ENCODE measurements at regions not wholly inside any gene's neighbourhood (a gene's known extent, or its start where the extent isn't known, plus 50 kb on each side); places are given as distances from the start of the nearest gene placed in this dataset.

DNA sequence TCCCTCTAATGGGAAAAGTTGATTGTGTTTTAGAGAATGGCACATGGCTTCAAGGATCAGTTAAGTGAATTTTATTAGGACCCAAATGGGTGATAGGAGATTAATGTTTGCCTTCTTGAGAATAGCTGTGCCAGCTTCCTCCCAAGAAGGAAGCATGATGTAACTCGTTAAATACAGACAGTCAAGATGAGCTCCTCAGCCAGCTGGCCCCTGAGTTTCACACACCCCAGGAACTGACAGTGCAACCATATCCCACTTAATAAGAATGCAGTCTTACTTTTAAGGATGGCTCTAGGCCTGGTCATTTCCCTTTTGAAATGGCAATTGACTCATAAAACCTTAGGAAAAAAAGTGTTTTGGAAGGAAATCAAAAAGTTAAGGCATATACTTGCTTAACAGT is 472.8 kb upstream of the KCNMB2 start:
- Histone ChIP-seq H3K4me3 (no peak overlapping the region), H3K27ac (no peak overlapping the region), H3K4me1 (ENCODE audit: low read depth) (peaks cover 11% of the 10 kb centered on the region), H3K36me3 (no peaks in the 10 kb centered on the region), H3K27me3 (no peaks in the 10 kb centered on the region), H3K9me3 (ENCODE audit: low read depth) (no peaks in the 10 kb centered on the region)
- TF ChIP-seq, protein P1, sequence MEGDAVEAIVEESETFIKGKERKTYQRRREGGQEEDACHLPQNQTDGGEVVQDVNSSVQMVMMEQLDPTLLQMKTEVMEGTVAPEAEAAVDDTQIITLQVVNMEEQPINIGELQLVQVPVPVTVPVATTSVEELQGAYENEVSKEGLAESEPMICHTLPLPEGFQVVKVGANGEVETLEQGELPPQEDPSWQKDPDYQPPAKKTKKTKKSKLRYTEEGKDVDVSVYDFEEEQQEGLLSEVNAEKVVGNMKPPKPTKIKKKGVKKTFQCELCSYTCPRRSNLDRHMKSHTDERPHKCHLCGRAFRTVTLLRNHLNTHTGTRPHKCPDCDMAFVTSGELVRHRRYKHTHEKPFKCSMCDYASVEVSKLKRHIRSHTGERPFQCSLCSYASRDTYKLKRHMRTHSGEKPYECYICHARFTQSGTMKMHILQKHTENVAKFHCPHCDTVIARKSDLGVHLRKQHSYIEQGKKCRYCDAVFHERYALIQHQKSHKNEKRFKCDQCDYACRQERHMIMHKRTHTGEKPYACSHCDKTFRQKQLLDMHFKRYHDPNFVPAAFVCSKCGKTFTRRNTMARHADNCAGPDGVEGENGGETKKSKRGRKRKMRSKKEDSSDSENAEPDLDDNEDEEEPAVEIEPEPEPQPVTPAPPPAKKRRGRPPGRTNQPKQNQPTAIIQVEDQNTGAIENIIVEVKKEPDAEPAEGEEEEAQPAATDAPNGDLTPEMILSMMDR (IDR thresholded peaks at IDR 0.05; ENCODE audit: low read depth, low read length), result no peak
- peak in 1 of 2 donors; percentile 46 for DNase-seq (ENCODE audit: low read depth in 1 of 2, low spot score in 1 of 2)

DNA sequence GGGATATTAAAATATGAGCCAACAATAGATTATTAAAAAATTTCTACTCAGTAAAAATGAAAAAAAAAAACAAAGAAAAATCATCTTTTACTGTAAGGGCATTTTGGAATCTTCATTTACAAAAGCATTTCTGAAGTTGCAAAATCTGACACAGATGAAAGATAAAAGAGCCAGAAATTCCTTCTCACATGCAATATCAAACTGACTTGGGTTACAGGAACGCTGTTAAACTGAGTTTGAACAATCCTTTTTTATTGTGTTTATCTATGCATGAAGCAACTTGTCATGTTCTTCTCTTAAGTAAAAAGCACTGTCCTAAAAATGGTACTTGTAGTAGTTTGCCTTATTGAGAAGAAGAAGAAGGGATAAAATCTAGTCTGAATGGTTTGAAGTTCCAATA is 468.5 kb upstream of the KCNMB2 start:
- Histone ChIP-seq H3K4me3 (no peak overlapping the region), H3K9me3 (ENCODE audit: low read depth) (no peaks in the 10 kb centered on the region), H3K36me3 (no peaks in the 10 kb centered on the region), H3K4me1 (ENCODE audit: low read depth) (no peaks in the 10 kb centered on the region), H3K27ac (no peak overlapping the region), H3K27me3 (no peaks in the 10 kb centered on the region)
- TF ChIP-seq, protein P1 (IDR thresholded peaks at IDR 0.05; ENCODE audit: low read depth, low read length), result no peak
- DNase-seq (ENCODE audit: low read depth in 1 of 2, low spot score in 1 of 2), result peak in 1 of 2 donors; percentile 74

DNA sequence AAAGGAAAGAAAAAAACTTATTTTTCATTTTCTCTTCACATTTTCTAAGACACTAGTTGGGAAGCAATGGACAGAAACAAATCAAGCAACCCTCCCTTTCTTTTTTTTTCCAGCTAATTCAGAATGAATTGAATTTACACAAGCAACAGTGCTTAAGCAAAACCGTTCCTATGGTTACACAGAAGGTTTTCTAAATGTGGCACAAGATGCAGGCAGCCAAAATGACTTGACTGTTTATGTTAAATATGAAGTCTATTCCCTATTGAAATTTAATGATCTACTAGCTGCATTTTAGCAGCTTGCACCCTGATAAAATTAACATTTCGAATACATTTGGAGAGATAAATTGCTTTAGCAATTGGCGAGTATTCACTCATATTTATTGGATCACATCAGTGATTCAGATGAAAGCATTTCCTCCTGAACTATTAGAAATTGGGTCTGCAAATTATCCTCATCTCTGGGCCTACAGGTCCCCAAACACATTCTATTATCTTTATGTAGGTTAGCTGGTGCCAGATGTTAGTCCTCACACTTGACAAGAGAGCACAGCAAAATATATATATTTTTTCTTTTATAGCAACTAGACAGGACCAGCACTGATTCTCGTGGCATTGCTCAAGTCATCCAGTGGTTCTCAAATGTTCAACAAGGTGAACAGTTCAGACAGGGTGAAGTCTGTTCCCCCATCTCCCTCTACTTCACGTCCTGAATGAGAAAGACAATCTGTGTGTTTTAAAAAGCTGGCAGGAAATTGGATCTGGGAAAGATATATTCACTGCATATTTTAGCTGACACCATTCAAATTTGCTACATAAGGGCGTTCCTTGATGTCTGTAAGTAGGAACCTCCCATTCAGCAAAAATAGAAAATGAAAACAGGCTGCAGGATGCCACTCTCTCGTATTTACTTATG is 463.6 kb upstream of the KCNMB2 start:
- no peak overlapping the region for H3K27ac ChIP-seq
- TF ChIP-seq, protein P1 (IDR thresholded peaks at IDR 0.05; ENCODE audit: low read depth, low read length), result no peak

DNA sequence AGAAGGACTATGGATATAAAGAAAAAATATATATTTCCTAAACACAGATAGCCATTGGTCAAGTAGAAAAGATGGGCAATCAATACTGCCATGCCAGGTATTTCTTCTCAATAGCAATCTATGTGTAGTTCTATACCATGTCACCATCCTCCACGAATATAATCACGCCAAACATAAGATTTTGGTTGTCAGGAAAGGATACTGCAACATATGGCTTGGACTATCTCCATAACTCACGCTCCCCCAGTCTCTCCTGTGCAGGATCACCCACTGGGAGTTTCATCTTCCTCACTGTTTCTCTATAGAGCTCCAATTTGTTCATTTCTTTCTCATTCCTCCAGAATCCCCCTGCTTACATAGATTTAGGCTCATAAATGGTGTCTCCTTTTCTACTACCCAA is 462.9 kb upstream of the KCNMB2 start:
- Histone ChIP-seq H3K27ac (no peak overlapping the region), H3K4me3 (no peak overlapping the region), H3K27me3 (no peaks in the 10 kb centered on the region), H3K9me3 (ENCODE audit: low read depth) (no peaks in the 10 kb centered on the region), H3K4me1 (ENCODE audit: low read depth) (no peaks in the 10 kb centered on the region), H3K36me3 (no peaks in the 10 kb centered on the region)
- TF ChIP-seq, protein P1 (IDR thresholded peaks at IDR 0.05; ENCODE audit: low read depth, low read length), result no peak
- DNase-seq (ENCODE audit: low read depth in 1 of 2, low spot score in 1 of 2), result no peak

More for the DNA sequence above, 463.6 kb upstream of the KCNMB2 start:
- H3K27me3 ChIP-seq, result no peaks in the 10 kb centered on the region
- no peak overlapping the region for H3K4me3 ChIP-seq
- no peaks in the 10 kb centered on the region for H3K9me3 ChIP-seq (ENCODE audit: low read depth)
- H3K36me3 ChIP-seq, result no peaks in the 10 kb centered on the region
- peak in 1 of 2 donors; percentile 60 for DNase-seq (ENCODE audit: low read depth in 1 of 2, low spot score in 1 of 2)
- H3K4me1 ChIP-seq (ENCODE audit: low read depth), result no peaks in the 10 kb centered on the region

DNA sequence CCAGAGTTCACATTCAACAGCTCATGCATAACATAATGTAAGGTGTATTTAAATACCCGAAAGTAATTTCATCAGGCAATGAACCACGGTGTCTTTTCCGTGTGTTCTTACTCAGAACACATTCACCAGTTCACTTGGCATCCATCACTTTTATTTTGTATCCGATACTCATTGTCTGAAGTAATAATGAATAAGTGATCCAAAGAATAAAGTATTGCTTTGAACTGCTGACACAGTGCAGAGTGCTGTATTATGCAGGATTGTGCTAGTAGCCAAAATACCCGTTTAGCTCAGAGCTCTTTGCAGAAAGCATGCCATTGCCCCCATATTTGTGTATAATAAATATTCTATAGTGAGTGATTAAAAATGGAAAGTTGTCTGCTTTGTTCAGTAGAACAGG is 460.9 kb upstream of the KCNMB2 start:
- Histone ChIP-seq H3K4me3 (no peak overlapping the region), H3K36me3 (no peaks in the 10 kb centered on the region), H3K4me1 (ENCODE audit: low read depth) (no peaks in the 10 kb centered on the region), H3K9me3 (ENCODE audit: low read depth) (no peaks in the 10 kb centered on the region), H3K27me3 (no peaks in the 10 kb centered on the region), H3K27ac (no peak overlapping the region)
- TF ChIP-seq, protein P1 (IDR thresholded peaks at IDR 0.05; ENCODE audit: low read depth, low read length), result no peak
- no peak for DNase-seq (ENCODE audit: low read depth in 1 of 2, low spot score in 1 of 2)
